Kasumi-1 (cell line): ENCODE measurements at regions not wholly inside any gene's neighbourhood (a gene's known extent, or its start where the extent isn't known, plus 50 kb on each side); places are given as distances from the start of the nearest gene placed in this dataset.
"Not testable (repeated sequence)": the region's sequence is repeated elsewhere in the genome, so short reads cannot be mapped to it uniquely, and the experiment has no call there.

Experiments
- DNase-seq, 2 experiments: peaks; one replicate each; lab custom pipeline; 2025; lab: John Stamatoyannopoulos, UW

GRCh38 chr1:214143006-214143992 is 137.7 kb upstream of the SMYD2 start:
- no peak for DNase-seq

GRCh38 chr1:214144521-214144920 is 136.4 kb upstream of the SMYD2 start:
- DNase-seq, result not testable (repeated sequence)

- DNase-seq, result no peak
Measured at GRCh38 chr1:214146523-214146922, 134.4 kb upstream of the SMYD2 start.

GRCh38 chr1:214154596-214155292 is 126.2 kb upstream of the SMYD2 start:
- DNase-seq, result no peak

- DNase-seq, result no peak
Measured at GRCh38 chr1:214155987-214156625, 124.9 kb upstream of the SMYD2 start.

- no peak for DNase-seq
Measured at GRCh38 chr1:214164173-214164572, 116.8 kb upstream of the SMYD2 start.

- DNase-seq, result no peak
Measured at GRCh38 chr1:214165850-214166374, 115.0 kb upstream of the SMYD2 start.

- no peak for DNase-seq
Measured at GRCh38 chr1:214174508-214175199, 106.3 kb upstream of the SMYD2 start.

GRCh38 chr1:214178102-214178501 is 102.9 kb upstream of the SMYD2 start:
- no peak for DNase-seq

- DNase-seq, result no peak
Measured at GRCh38 chr1:214184992-214185391, 96.0 kb upstream of the SMYD2 start.

- DNase-seq, result no peak
Measured at GRCh38 chr1:214186103-214186824, 94.7 kb upstream of the SMYD2 start.

- DNase-seq, result no peak
Measured at GRCh38 chr1:214187121-214187900, 93.6 kb upstream of the SMYD2 start.

- DNase-seq, result no peak
Measured at GRCh38 chr1:214187933-214188332, 93.0 kb upstream of the SMYD2 start.

GRCh38 chr1:214188835-214189234 is 92.1 kb upstream of the SMYD2 start:
- DNase-seq, result no peak

GRCh38 chr1:214192825-214193643 is 87.9 kb upstream of the SMYD2 start:
- DNase-seq, result no peak

- no peak for DNase-seq
Measured at GRCh38 chr1:214193691-214194090, 87.3 kb upstream of the SMYD2 start.

- peak; percentile 39 to 60 for DNase-seq
Measured at GRCh38 chr1:214198571-214198970, 82.4 kb upstream of the SMYD2 start.

- no peak for DNase-seq
Measured at GRCh38 chr1:214199585-214199984, 81.4 kb upstream of the SMYD2 start.

GRCh38 chr1:214202992-214203391 is 78.0 kb upstream of the SMYD2 start:
- no peak for DNase-seq
